SH-SY5Y (cell line): ENCODE measurements at regions not wholly inside any gene's neighbourhood (a gene's known extent, or its start where the extent isn't known, plus 50 kb on each side); places are given as distances from the start of the nearest gene placed in this dataset.

Experiments
- GATA2 ChIP-seq: IDR thresholded peaks from 2 replicates; pipeline ENCODE4 v1.6.1; 2011; ENCODE audit warnings: mild to moderate bottlenecking, low read depth, low read length
- GATA3 ChIP-seq: IDR thresholded peaks from 2 replicates; pipeline ENCODE4 v1.6.1; 2011; ENCODE audit warnings: low read depth, mild to moderate bottlenecking, low read length, moderate library complexity

- no peak for TF ChIP-seq GATA2
Observed at GRCh38 chr9:29211580-29212396, 1638.5 kb upstream of the C9orf72 start.

GRCh38 chr9:29212397-29213387, 1639.4 kb upstream of the C9orf72 start:
- TF ChIP-seq GATA3 (no peak), GATA2 (0 out of 2 replicates have a peak, but pooled peaks have one; percentile 5)

GRCh38 chr9:29213417-29214153, 1640.3 kb upstream of the C9orf72 start, which contains the start of gene LINGO2:
Gene LINGO2, minus strand, starts transcription at chr9:29213601.
- TF ChIP-seq GATA3 (no peak), GATA2 (no peak)

GRCh38 chr9:29214154-29214689, 1640.9 kb upstream of the C9orf72 start:
- no peak for TF ChIP-seq GATA3
- no peak for TF ChIP-seq GATA2

GRCh38 chr9:29214690-29215253, 1641.5 kb upstream of the C9orf72 start:
- TF ChIP-seq GATA3 (no peak), GATA2 (no peak)

- TF ChIP-seq GATA2 (no peak), GATA3 (no peak)
Observed at GRCh38 chr9:29217966-29218365, 1644.7 kb upstream of the C9orf72 start.

- TF ChIP-seq GATA3 (no peak), GATA2 (no peak)
Observed at GRCh38 chr9:29220596-29221251, 1647.4 kb upstream of the C9orf72 start.

GRCh38 chr9:29228558-29228957, 1655.3 kb upstream of the C9orf72 start:
- TF ChIP-seq GATA2 (no peak), GATA3 (no peak)

- no peak for TF ChIP-seq GATA2
Observed at GRCh38 chr9:29230931-29231330, 1657.7 kb upstream of the C9orf72 start.

- no peak for TF ChIP-seq GATA3
- TF ChIP-seq GATA2: no peak
Observed at GRCh38 chr9:29233193-29233592, 1659.9 kb upstream of the C9orf72 start.

- TF ChIP-seq GATA3 (no peak), GATA2 (no peak)
Observed at GRCh38 chr9:29241320-29241719, 1668.0 kb upstream of the C9orf72 start.

- TF ChIP-seq GATA2: no peak
- TF ChIP-seq GATA3: no peak
Observed at GRCh38 chr9:29245351-29245750, 1672.1 kb upstream of the C9orf72 start.

- TF ChIP-seq GATA3 (no peak), GATA2 (no peak)
Observed at GRCh38 chr9:29282121-29282520, 1708.8 kb upstream of the C9orf72 start.

GRCh38 chr9:29285818-29286217, 1712.5 kb upstream of the C9orf72 start:
- TF ChIP-seq GATA3 (no peak), GATA2 (no peak)
